DOHH2 (cell line): ENCODE measurements at regions not wholly inside any gene's neighbourhood (a gene's known extent, or its start where the extent isn't known, plus 50 kb on each side); places are given as distances from the start of the nearest gene placed in this dataset.

Experiments used
- CTCF ChIP-seq: fragments of 200-600 bp; sonication (generic); IDR thresholded peaks from one replicate; pipeline ENCODE4 v1.5.1; 2014; ENCODE audit warnings: antibody characterized with exemption, mild to moderate bottlenecking, low read depth, low read length; ENCODE audit not compliant: poor library complexity, severe bottlenecking
- EZH2phosphoT487 ChIP-seq: fragments of 200-600 bp; sonication (generic); IDR thresholded peaks from 2 replicates; pipeline ENCODE4 v1.6.1; 2017; ENCODE audit warnings: borderline replicate concordance, mild to moderate bottlenecking, antibody characterized with exemption, low read length, moderate library complexity, mixed read lengths

GRCh38 chr9:113783475-113783874, 92.6 kb upstream of the ZNF618 start:
- TF ChIP-seq CTCF (no peak), EZH2phosphoT487 (no peak)
